ENCODE measurements at regions not wholly inside any gene's neighbourhood (a gene's known extent, or its start where the extent isn't known, plus 50 kb on each side); places are given as distances from the start of the nearest gene placed in this dataset.

GRCh38 chr2:5290900-5291546 is 401.2 kb upstream of the SOX11 start:
- WGBS, 2 donors: 43 to 48% methylated on average over 2 of the region's 2 CpGs
- Histone ChIP-seq H3K27me3 (no peaks in the 10 kb centered on the region), H3K27ac (no peak overlapping the region), H3K36me3 (no peaks in the 10 kb centered on the region), H3K4me1 (no peaks in the 10 kb centered on the region), H3K9me3 (no peaks in the 10 kb centered on the region), H3K4me3 (replicated peaks in 1 of 3) (no peak overlapping the region)
- intact Hi-C loops (cut with DNase I): no loop called here
- no peak for DNase-seq
- TF ChIP-seq, protein P1, sequence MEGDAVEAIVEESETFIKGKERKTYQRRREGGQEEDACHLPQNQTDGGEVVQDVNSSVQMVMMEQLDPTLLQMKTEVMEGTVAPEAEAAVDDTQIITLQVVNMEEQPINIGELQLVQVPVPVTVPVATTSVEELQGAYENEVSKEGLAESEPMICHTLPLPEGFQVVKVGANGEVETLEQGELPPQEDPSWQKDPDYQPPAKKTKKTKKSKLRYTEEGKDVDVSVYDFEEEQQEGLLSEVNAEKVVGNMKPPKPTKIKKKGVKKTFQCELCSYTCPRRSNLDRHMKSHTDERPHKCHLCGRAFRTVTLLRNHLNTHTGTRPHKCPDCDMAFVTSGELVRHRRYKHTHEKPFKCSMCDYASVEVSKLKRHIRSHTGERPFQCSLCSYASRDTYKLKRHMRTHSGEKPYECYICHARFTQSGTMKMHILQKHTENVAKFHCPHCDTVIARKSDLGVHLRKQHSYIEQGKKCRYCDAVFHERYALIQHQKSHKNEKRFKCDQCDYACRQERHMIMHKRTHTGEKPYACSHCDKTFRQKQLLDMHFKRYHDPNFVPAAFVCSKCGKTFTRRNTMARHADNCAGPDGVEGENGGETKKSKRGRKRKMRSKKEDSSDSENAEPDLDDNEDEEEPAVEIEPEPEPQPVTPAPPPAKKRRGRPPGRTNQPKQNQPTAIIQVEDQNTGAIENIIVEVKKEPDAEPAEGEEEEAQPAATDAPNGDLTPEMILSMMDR (IDR thresholded peaks at IDR 0.05): no peak
- TF ChIP-seq POLR2A (IDR thresholded peaks at IDR 0.05): no peak

GRCh38 chr2:5304640-5305039 is 387.5 kb upstream of the SOX11 start:
- no peak overlapping the region for H3K27ac ChIP-seq
- H3K36me3 ChIP-seq: no peaks in the 10 kb centered on the region
- no peaks in the 10 kb centered on the region for H3K9me3 ChIP-seq
- DNase-seq: no peak
- 96 to 98% methylated on average over 1 of the region's 1 CpG for WGBS, 2 donors
- intact Hi-C loops (cut with DNase I): no loop called here
- H3K4me1 ChIP-seq: no peaks in the 10 kb centered on the region
- H3K4me3 ChIP-seq (replicated peaks in 1 of 3): no peak overlapping the region
- H3K27me3 ChIP-seq: no peaks in the 10 kb centered on the region
- TF ChIP-seq POLR2A (IDR thresholded peaks at IDR 0.05): no peak
- TF ChIP-seq, protein P1 (IDR thresholded peaks at IDR 0.05): no peak

DNA sequence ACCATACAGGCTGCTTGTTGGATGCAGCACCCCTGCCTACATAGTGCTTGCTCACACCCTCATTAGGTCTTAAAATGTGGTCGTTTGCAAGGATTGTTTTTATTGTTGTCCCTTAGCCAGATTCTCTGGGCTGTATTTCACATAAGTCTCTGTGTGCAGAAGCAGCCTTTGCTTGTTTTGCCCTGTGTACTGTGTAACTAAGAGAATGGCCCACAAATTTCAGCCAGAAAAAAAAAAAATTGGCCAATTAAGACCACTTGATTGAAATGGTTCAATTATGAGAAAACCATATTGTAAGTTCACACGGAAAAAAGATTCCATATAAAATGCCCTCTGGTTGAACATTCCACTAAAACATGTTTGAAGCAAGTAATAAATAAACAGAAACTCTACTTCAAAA is 377.1 kb upstream of the SOX11 start:
- Histone ChIP-seq H3K4me1 (no peaks in the 10 kb centered on the region), H3K27me3 (no peaks in the 10 kb centered on the region), H3K36me3 (no peaks in the 10 kb centered on the region), H3K4me3 (replicated peaks in 1 of 3) (no peak overlapping the region), H3K27ac (no peak overlapping the region), H3K9me3 (no peaks in the 10 kb centered on the region)
- DNase-seq: no peak
- no peak for TF ChIP-seq POLR2A (IDR thresholded peaks at IDR 0.05)
- TF ChIP-seq, protein P1 (IDR thresholded peaks at IDR 0.05): no peak
- intact Hi-C loops (cut with DNase I): no loop called here
- WGBS, 2 donors: 9 to 32% methylated on average over 2 of the region's 2 CpGs

DNA sequence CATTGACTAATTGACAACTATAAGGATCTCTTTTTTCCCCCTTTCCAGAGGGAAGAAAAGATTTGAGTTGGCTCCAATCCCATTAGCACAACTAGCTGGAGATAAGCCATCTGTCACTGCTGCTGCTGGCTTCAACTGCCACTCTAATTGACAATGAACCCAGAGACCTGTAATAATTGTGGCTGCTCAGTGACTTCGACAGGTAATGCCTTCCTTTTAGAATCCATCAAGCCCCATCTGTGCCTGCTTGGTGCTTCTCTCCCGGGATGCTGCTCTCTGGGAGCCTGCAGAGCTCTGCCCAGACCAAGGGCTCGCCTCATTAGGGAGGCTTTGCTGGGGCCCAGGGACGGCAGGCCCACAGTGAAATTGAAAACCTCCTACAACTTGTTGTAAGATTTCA is 376.7 kb upstream of the SOX11 start:
- Histone ChIP-seq H3K36me3 (no peaks in the 10 kb centered on the region), H3K4me1 (no peaks in the 10 kb centered on the region), H3K27me3 (no peaks in the 10 kb centered on the region), H3K9me3 (no peaks in the 10 kb centered on the region), H3K27ac (no peak overlapping the region), H3K4me3 (replicated peaks in 1 of 3) (no peak overlapping the region)
- 67 to 80% methylated on average over 4 of the region's 4 CpGs for WGBS, 2 donors
- TF ChIP-seq, protein P1 (IDR thresholded peaks at IDR 0.05): no peak
- TF ChIP-seq POLR2A (IDR thresholded peaks at IDR 0.05): no peak
- intact Hi-C loops (cut with DNase I): no loop called here
- DNase-seq: no peak

DNA sequence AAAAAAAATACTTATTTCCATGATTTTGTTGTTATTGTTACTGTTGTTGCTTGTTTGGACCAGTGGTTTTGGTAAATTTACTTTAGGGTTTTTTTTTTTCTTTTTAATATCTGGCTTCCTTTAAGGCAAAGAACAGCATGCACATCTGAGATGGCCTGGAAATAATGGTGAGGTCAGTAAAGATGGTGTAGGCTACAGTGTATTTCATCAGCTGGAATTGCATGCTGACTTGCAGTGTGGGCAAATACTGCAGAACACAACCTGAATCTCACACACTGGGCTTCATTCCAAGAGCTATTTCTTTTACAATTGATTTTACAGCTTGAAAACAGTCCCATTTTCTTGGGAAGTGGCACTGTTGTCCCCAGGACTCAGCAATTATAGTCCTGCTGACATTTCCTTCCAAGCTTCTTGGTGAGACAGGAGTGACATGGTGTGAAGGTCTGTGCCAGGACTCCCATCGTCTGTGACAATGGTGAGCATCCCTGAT is 376.1 kb upstream of the SOX11 start:
- no peak for DNase-seq
- no peak overlapping the region for H3K27ac ChIP-seq
- WGBS, 2 donors: 94 to 100% methylated on average over 1 of the region's 1 CpG
- no peaks in the 10 kb centered on the region for H3K9me3 ChIP-seq
- no peaks in the 10 kb centered on the region for H3K4me1 ChIP-seq
- intact Hi-C loops (cut with DNase I): no loop called here
- H3K27me3 ChIP-seq: no peaks in the 10 kb centered on the region
- H3K36me3 ChIP-seq: no peaks in the 10 kb centered on the region
- TF ChIP-seq POLR2A (IDR thresholded peaks at IDR 0.05): no peak
- TF ChIP-seq, protein P1 (IDR thresholded peaks at IDR 0.05): no peak
- no peak overlapping the region for H3K4me3 ChIP-seq (replicated peaks in 1 of 3)

All from thyroid gland (tissue), 4 donors.